ENCODE measurements at regions not wholly inside any gene's neighbourhood (a gene's known extent, or its start where the extent isn't known, plus 50 kb on each side); places are given as distances from the start of the nearest gene placed in this dataset.
"Not testable (repeated sequence)": the region's sequence is repeated elsewhere in the genome, so short reads cannot be mapped to it uniquely, and the experiment has no call there.

DNA sequence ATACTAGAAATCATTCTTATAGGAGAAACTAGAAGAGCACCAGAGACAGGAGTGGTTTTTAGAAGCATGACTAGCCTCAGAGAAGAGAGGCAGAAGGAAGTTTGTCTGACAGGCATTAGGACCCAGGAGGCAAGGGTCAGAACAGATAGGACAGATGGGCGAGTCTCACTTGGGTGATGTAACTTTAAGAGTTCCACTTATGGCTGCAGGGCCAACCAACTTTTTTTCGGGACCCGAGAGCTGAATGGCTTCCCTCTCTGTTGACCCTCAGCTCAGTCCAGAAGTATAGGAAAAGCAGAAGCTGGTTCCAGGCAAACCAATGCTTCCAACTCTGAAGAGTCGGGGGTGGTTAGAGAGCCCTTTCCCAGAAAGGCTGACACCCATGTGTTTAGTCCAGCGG, 136.6 kb upstream of the SETMAR start:
- no peak overlapping the region for H3K4me3 ChIP-seq
- no peaks in the 10 kb centered on the region for H3K27me3 ChIP-seq
- no peak overlapping the region for H3K27ac ChIP-seq
- H3K9me3 ChIP-seq: no peaks in the 10 kb centered on the region
- WGBS, 2 donors (ENCODE audit: low coverage in 1 of 2): 75 to 88% methylated on average over 2 to 4 of the region's 5 CpGs
- no peaks in the 10 kb centered on the region for H3K4me1 ChIP-seq
- ATAC-seq: no peak
- TF ChIP-seq EP300 (IDR thresholded peaks at IDR 0.05) (no peak), CTCF (IDR thresholded peaks at IDR 0.05) (no peak), POLR2AphosphoS5 (IDR thresholded peaks at IDR 0.05) (no peak), POLR2A (IDR thresholded peaks at IDR 0.05) (no peak)
- H3K36me3 ChIP-seq: no peaks in the 10 kb centered on the region

- H3K27me3 ChIP-seq, H3K36me3 ChIP-seq, H3K9me3 ChIP-seq, H3K4me1 ChIP-seq, H3K27ac ChIP-seq, H3K4me3 ChIP-seq, ATAC-seq: not testable (repeated sequence)
- WGBS, 2 donors (ENCODE audit: low coverage in 1 of 2): 100% methylated on average over 1 of the region's 1 CpG; no CpG with 5 or more reads in 1 of the 2 donors
Observed at GRCh38 chr3:4167230-4167629, 135.9 kb upstream of the SETMAR start.

- ATAC-seq: no peak
- TF ChIP-seq POLR2A (IDR thresholded peaks at IDR 0.05): no peak
- TF ChIP-seq POLR2AphosphoS5 (IDR thresholded peaks at IDR 0.05): no peak
- TF ChIP-seq CTCF (IDR thresholded peaks at IDR 0.05): no peak
- no peak for TF ChIP-seq EP300 (IDR thresholded peaks at IDR 0.05)
- Histone ChIP-seq H3K36me3 (no peaks in the 10 kb centered on the region), H3K27me3 (no peaks in the 10 kb centered on the region), H3K4me3 (no peak overlapping the region), H3K4me1 (no peaks in the 10 kb centered on the region), H3K9me3 (peaks cover 0 to 12% (median 0%) of the 10 kb centered on the region in 3 donors), H3K27ac (no peak overlapping the region)
- 100% methylated on average over 1 of the region's 6 CpGs; no CpG with 5 or more reads in 1 of the 2 donors for WGBS, 2 donors (ENCODE audit: low coverage in 1 of 2)
Observed at GRCh38 chr3:4174791-4175190, 128.4 kb upstream of the SETMAR start.

GRCh38 chr3:4191971-4192370, 111.2 kb upstream of the SETMAR start:
- no peaks in the 10 kb centered on the region for H3K36me3 ChIP-seq
- H3K4me1 ChIP-seq: no peaks in the 10 kb centered on the region
- peaks cover 0 to 9% (median 0%) of the 10 kb centered on the region in 3 donors for H3K9me3 ChIP-seq
- TF ChIP-seq POLR2A (IDR thresholded peaks at IDR 0.05) (no peak), EP300 (IDR thresholded peaks at IDR 0.05) (no peak)
- H3K27ac ChIP-seq: no peak overlapping the region
- H3K27me3 ChIP-seq: no peaks in the 10 kb centered on the region
- H3K4me3 ChIP-seq: no peak overlapping the region
- no peak for ATAC-seq

GRCh38 chr3:4195006-4195405, 108.2 kb upstream of the SETMAR start:
- no peaks in the 10 kb centered on the region for H3K27me3 ChIP-seq
- H3K36me3 ChIP-seq: no peaks in the 10 kb centered on the region
- H3K4me1 ChIP-seq: no peaks in the 10 kb centered on the region
- H3K27ac ChIP-seq: no peak overlapping the region
- no peak for ATAC-seq
- no peak overlapping the region for H3K4me3 ChIP-seq
- no peak for TF ChIP-seq EP300 (IDR thresholded peaks at IDR 0.05)
- TF ChIP-seq POLR2AphosphoS5 (IDR thresholded peaks at IDR 0.05): no peak
- TF ChIP-seq POLR2A (IDR thresholded peaks at IDR 0.05): no peak
- no peak for TF ChIP-seq CTCF (IDR thresholded peaks at IDR 0.05)
- H3K9me3 ChIP-seq: peaks cover 0 to 9% (median 0%) of the 10 kb centered on the region in 3 donors

- 57 to 75% methylated on average over 1 of the region's 1 CpG for WGBS, 2 donors (ENCODE audit: low coverage in 1 of 2)
- ATAC-seq: no peak
Observed at GRCh38 chr3:4196506-4197147, 106.5 kb upstream of the SETMAR start.

More at GRCh38 chr3:4196506-4197147, 106.5 kb upstream of the SETMAR start:
- Histone ChIP-seq H3K36me3 (no peaks in the 10 kb centered on the region), H3K4me1 (no peaks in the 10 kb centered on the region), H3K27me3 (no peaks in the 10 kb centered on the region), H3K9me3 (peaks cover 0 to 9% (median 0%) of the 10 kb centered on the region in 3 donors), H3K4me3 (no peak overlapping the region), H3K27ac (no peak overlapping the region)
- TF ChIP-seq POLR2A (IDR thresholded peaks at IDR 0.05) (no peak), POLR2AphosphoS5 (IDR thresholded peaks at IDR 0.05) (no peak), EP300 (IDR thresholded peaks at IDR 0.05) (no peak), CTCF (IDR thresholded peaks at IDR 0.05) (no peak)
